ENCODE measurements at regions not wholly inside any gene's neighbourhood (a gene's known extent, or its start where the extent isn't known, plus 50 kb on each side); places are given as distances from the start of the nearest gene placed in this dataset.

- Mint-ChIP-seq H3K36me3 (ENCODE audit: low read depth) (no peaks in the 10 kb centered on the region), H3K27ac (no peak overlapping the region), H3K4me3 (no peak overlapping the region), H3K4me1 (ENCODE audit: low read depth) (no peaks in the 10 kb centered on the region), H3K9me3 (no peaks in the 10 kb centered on the region), H3K27me3 (ENCODE audit: insufficient read depth) (no peaks in the 10 kb centered on the region; the same call in 1 of the 2 replicates)
- DNase-seq, result no peak
- no peak for TF ChIP-seq CTCF (IDR thresholded peaks at IDR 0.05)
These were observed 143.4 kb downstream of the NSUN3 start for GRCh38 chr3:94206291-94206690.

- no peaks in the 10 kb centered on the region for H3K9me3 Mint-ChIP-seq
- no peak overlapping the region for H3K27ac Mint-ChIP-seq
- no peak overlapping the region for H3K4me3 Mint-ChIP-seq
- no peaks in the 10 kb centered on the region for H3K36me3 Mint-ChIP-seq (ENCODE audit: low read depth)
- no peak for DNase-seq
- H3K27me3 Mint-ChIP-seq (ENCODE audit: insufficient read depth), result peaks cover 5% of the 10 kb centered on the region
- no peaks in the 10 kb centered on the region for H3K4me1 Mint-ChIP-seq (ENCODE audit: low read depth)
- TF ChIP-seq CTCF (IDR thresholded peaks at IDR 0.05), result no peak
These were observed 147.4 kb downstream of the NSUN3 start for GRCh38 chr3:94210256-94210655.

DNA sequence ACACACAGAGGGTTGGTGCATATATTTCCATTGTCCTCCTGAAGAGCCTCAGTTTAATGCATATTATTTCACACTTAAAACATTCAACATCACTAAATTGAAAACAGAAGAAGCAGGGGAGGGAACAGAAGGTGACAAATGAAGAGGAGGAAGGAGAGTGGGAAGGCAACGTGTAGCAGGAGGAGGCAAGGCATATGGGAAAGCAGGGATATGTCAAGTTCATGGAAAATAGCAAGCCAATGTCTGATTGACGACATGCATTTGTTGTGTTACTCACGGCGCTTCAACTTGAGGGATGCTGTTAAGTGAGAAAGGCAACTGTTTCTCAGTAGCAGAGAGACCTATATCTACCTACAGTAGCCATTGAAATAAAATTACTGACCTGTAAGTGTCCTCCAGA, 154.5 kb downstream of the NSUN3 start:
- Mint-ChIP-seq H3K9me3 (peaks cover 6% of the 10 kb centered on the region), H3K27ac (no peak overlapping the region), H3K36me3 (ENCODE audit: low read depth) (no peaks in the 10 kb centered on the region; the same call in 1 of the 2 replicates), H3K27me3 (ENCODE audit: insufficient read depth) (peaks cover 12% of the 10 kb centered on the region), H3K4me3 (no peak overlapping the region), H3K4me1 (ENCODE audit: low read depth) (no peaks in the 10 kb centered on the region)
- no peak for TF ChIP-seq CTCF (IDR thresholded peaks at IDR 0.05)
- DNase-seq, result no peak

DNA sequence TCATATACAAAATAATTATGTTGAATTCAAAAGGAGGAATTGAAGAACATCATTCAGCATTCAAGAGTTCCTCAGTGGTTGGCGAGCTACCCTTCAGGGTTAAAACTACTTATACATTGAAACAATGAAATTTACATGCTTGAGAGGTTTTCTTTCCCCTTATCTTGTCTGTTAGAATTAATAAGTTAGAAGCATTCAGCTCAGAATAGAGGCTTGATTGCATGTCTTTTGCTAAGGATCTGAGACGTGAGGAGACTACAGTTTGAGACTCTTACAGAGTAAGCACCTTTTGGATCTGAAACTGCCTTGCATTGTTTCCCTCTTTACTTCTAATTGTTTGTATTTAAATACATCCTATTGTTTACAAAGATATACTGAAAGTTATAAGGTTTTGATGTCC, 157.6 kb downstream of the NSUN3 start:
- H3K4me3 Mint-ChIP-seq, result no peak overlapping the region
- peaks cover 6% of the 10 kb centered on the region for H3K27me3 Mint-ChIP-seq (ENCODE audit: insufficient read depth)
- no peak for TF ChIP-seq CTCF (IDR thresholded peaks at IDR 0.05)
- DNase-seq, result no peak
- no peak overlapping the region for H3K27ac Mint-ChIP-seq
- H3K9me3 Mint-ChIP-seq, result peaks cover 12% of the 10 kb centered on the region
- H3K4me1 Mint-ChIP-seq (ENCODE audit: low read depth), result peaks cover 11% of the 10 kb centered on the region
- no peaks in the 10 kb centered on the region; the same call in 1 of the 2 replicates for H3K36me3 Mint-ChIP-seq (ENCODE audit: low read depth)

DNA sequence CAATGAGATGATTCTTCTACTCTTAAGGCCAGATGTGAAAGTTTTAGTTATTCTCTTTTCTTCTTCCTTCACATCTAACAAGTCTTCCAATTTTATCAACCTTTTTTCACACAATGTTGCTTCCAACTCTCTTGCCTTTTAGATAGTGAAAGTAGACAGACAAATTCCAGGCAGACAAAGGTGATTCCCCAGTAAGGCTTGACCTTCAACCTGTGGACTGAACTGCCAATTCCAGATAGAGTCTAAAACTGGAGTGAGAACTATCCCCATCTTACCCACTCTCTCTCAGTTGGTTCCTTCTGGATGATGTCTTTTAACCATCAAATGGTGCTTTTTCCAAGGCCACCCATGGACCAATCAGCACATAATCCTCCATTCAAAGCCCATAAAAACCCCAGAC, 159.0 kb downstream of the NSUN3 start:
- DNase-seq, result no peak
- no peaks in the 10 kb centered on the region; the same call in 1 of the 2 replicates for H3K36me3 Mint-ChIP-seq (ENCODE audit: low read depth)
- peaks cover 12% of the 10 kb centered on the region for H3K9me3 Mint-ChIP-seq
- H3K27ac Mint-ChIP-seq, result no peak overlapping the region
- H3K27me3 Mint-ChIP-seq (ENCODE audit: insufficient read depth), result peaks cover 2% of the 10 kb centered on the region
- H3K4me1 Mint-ChIP-seq (ENCODE audit: low read depth), result peaks cover 25% of the 10 kb centered on the region
- no peak overlapping the region for H3K4me3 Mint-ChIP-seq
- no peak for TF ChIP-seq CTCF (IDR thresholded peaks at IDR 0.05)

Measured in HFFc6 (cell line).